HS-5 (cell line): ENCODE measurements at regions not wholly inside any gene's neighbourhood (a gene's known extent, or its start where the extent isn't known, plus 50 kb on each side); places are given as distances from the start of the nearest gene placed in this dataset.

ENCODE experiments used
- DNase-seq: peaks from one replicate; pipeline ENCODE4 v3.0.0-alpha.2; 2012; ENCODE audit warnings: low read depth

- no peak for DNase-seq
These were observed 51.4 kb upstream of the TMEM132E start for GRCh38 chr17:34527908-34528470.

- no peak for DNase-seq
These were observed 52.1 kb upstream of the TMEM132E start for GRCh38 chr17:34527136-34527907.

- DNase-seq, result no peak
These were observed 53.7 kb upstream of the TMEM132E start for GRCh38 chr17:34525651-34526050.

GRCh38 chr17:34521955-34522354 is 57.4 kb upstream of the TMEM132E start:
- DNase-seq, result no peak

GRCh38 chr17:34519282-34519681 is 60.1 kb upstream of the TMEM132E start:
- no peak for DNase-seq

- no peak for DNase-seq
These were observed 62.0 kb upstream of the TMEM132E start for GRCh38 chr17:34517406-34517805.

- no peak for DNase-seq
These were observed 67.5 kb upstream of the TMEM132E start for GRCh38 chr17:34511931-34512330.

GRCh38 chr17:34511265-34511664 is 68.1 kb upstream of the TMEM132E start:
- no peak for DNase-seq

GRCh38 chr17:34504814-34505484 is 74.4 kb upstream of the TMEM132E start:
- DNase-seq, result no peak

- no peak for DNase-seq
These were observed 75.7 kb upstream of the TMEM132E start for GRCh38 chr17:34503528-34504195.

- no peak for DNase-seq
These were observed 77.0 kb upstream of the TMEM132E start for GRCh38 chr17:34502426-34502825.

- DNase-seq, result no peak
These were observed 79.8 kb upstream of the TMEM132E start for GRCh38 chr17:34499576-34499975.

GRCh38 chr17:34493917-34494316 is 85.5 kb upstream of the TMEM132E start:
- no peak for DNase-seq

GRCh38 chr17:34487626-34488025 is 91.8 kb upstream of the TMEM132E start:
- no peak for DNase-seq

- DNase-seq, result no peak
These were observed 92.6 kb upstream of the TMEM132E start for GRCh38 chr17:34486761-34487160.

GRCh38 chr17:34485999-34486398 is 93.4 kb upstream of the TMEM132E start:
- no peak for DNase-seq

GRCh38 chr17:34484193-34484733 is 95.1 kb upstream of the TMEM132E start:
- DNase-seq, result no peak

- DNase-seq, result no peak
These were observed 96.7 kb upstream of the TMEM132E start for GRCh38 chr17:34482730-34483129.

GRCh38 chr17:34481779-34482178 is 97.6 kb upstream of the TMEM132E start:
- no peak for DNase-seq

- DNase-seq, result no peak
These were observed 100.0 kb upstream of the TMEM132E start for GRCh38 chr17:34479371-34479770.

- no peak for DNase-seq
These were observed 101.1 kb upstream of the TMEM132E start for GRCh38 chr17:34478244-34478643.

- DNase-seq, result no peak
These were observed 104.1 kb upstream of the TMEM132E start for GRCh38 chr17:34475296-34475695.

- no peak for DNase-seq
These were observed 104.7 kb upstream of the TMEM132E start for GRCh38 chr17:34474706-34475105.
